ENCODE measurements at regions not wholly inside any gene's neighbourhood (a gene's known extent, or its start where the extent isn't known, plus 50 kb on each side); places are given as distances from the start of the nearest gene placed in this dataset.

GRCh38 chr3:38966811-38967692 lies 84.7 kb downstream of the SCN11A start:
- Histone ChIP-seq H3K4me3 (ENCODE audit: extremely low read depth in 1 of 4, insufficient read depth in 2 of 4, low read depth in 3 of 4, low read length in 4 of 4) (no peak overlapping the region), H4K5ac (ENCODE audit: insufficient read length, low read depth, low read length) (no peak overlapping the region), H3K9ac (replicated peaks in 1 of 4; ENCODE audit: extremely low read depth in 1 of 4, low read depth in 3 of 4, low read length in 3 of 4) (no peak overlapping the region), H4K20me1 (replicated peaks in 1 of 2; ENCODE audit: control insufficient read depth in 1 of 2, insufficient read depth in 2 of 2, low read length in 2 of 2) (no peaks in the 10 kb centered on the region), H3K4me2 (ENCODE audit: insufficient read depth in 1 of 2, low read depth in 2 of 2, low read length in 2 of 2) (no peak overlapping the region), H3K23me2 (ENCODE audit: low read depth, low read length) (no peaks in the 10 kb centered on the region), H4K8ac (ENCODE audit: extremely low read depth, insufficient read depth, low read length) (no peak overlapping the region), H3K14ac (ENCODE audit: insufficient read length) (no peak overlapping the region), H3K56ac (replicated peaks; ENCODE audit: insufficient read length, low read depth, low read length) (no peak overlapping the region), H3K4me1 (replicated peaks in 1 of 4; ENCODE audit: control insufficient read depth in 3 of 4, insufficient read depth in 4 of 4, low read length in 3 of 4) (peaks cover 0 to 5% (median 1%) of the 10 kb centered on the region in 4 experiments; a peak in 3 of 7 replicates), H2AK5ac (ENCODE audit: low read depth, low read length) (no peak overlapping the region), H2AFZ (ENCODE audit: low read length) (no peak overlapping the region), H3K18ac (ENCODE audit: extremely low read depth, low read length) (no peak overlapping the region), H3K23ac (ENCODE audit: insufficient read length) (no peak overlapping the region), H3K4ac (replicated peaks; ENCODE audit: insufficient read length, low read depth, low read length) (no peak overlapping the region), H2BK5ac (ENCODE audit: low read depth, low read length) (no peak overlapping the region), H3K27me3 (replicated peaks in 1 of 4; ENCODE audit: control insufficient read depth in 3 of 4, extremely low read depth in 1 of 4, insufficient read depth in 3 of 4, low read length in 3 of 4) (peaks cover 0 to 2% (median 0%) of the 10 kb centered on the region in 4 experiments; a peak in 1 of 7 replicates), H3K36me3 (ENCODE audit: control insufficient read depth in 2 of 4, insufficient read depth in 4 of 4, low read length in 3 of 4) (no peaks in the 10 kb centered on the region), H2BK120ac (replicated peaks; ENCODE audit: low read depth, low read length) (no peak overlapping the region), H3K9me3 (ENCODE audit: insufficient read depth in 2 of 2, low read depth in 1 of 2, low read length in 1 of 2) (no peaks in the 10 kb centered on the region), H2BK12ac (ENCODE audit: low read depth, low read length) (no peak overlapping the region), H3K27ac (ENCODE audit: low read depth, low read length) (no peak overlapping the region), H2BK15ac (ENCODE audit: low read length) (no peak overlapping the region), H3K79me1 (ENCODE audit: low read depth, low read length) (no peaks in the 10 kb centered on the region), H2BK20ac (ENCODE audit: low read length) (no peak overlapping the region), H4K91ac (replicated peaks; ENCODE audit: insufficient read length, low read length) (no peak overlapping the region), H3K79me2 (ENCODE audit: control insufficient read depth in 1 of 2, insufficient read depth in 2 of 2, low read length in 2 of 2) (no peaks in the 10 kb centered on the region)
- DNase-seq (ENCODE audit: low read depth in 1 of 2, low spot score in 2 of 2), result no peak
- FAIRE-seq, result no peak
- WGBS, 2 experiments (ENCODE audit: extremely low coverage in 1 of 2, insufficient coverage in 1 of 2, insufficient read length in 1 of 2, insufficient replicate concordance in 2 of 2, low coverage in 1 of 2, low lambda C conversion rate in 2 of 2, missing lambda C conversion rate in 1 of 2), result 90% methylated on average over 4 of the region's 4 CpGs; no CpG with 5 or more reads in 1 of the 2 experiments
- ChIA-PET POLR2A (ENCODE audit: partially characterized antibody) (interaction anchor here (0.9 kb wide), 1 partner anchor 23 kb away, joined by 3 read pairs; no protein-coding TSS in a partner anchor), CTCF (ENCODE audit: partially characterized antibody) (interaction anchor here (0.8 to 1.3 kb wide), 6 partner anchors 10 to 63 kb away, joined by 3 to 5 read pairs (median 3); no protein-coding TSS in a partner anchor)
- TF ChIP-seq BACH1 (IDR thresholded peaks at IDR 0.05; ENCODE audit: low read length), result no peak
- no peak for TF ChIP-seq SUZ12 (IDR thresholded peaks at IDR 0.05; ENCODE audit: low read length)
- no peak for TF ChIP-seq HDAC6 (IDR thresholded peaks at IDR 0.05; ENCODE audit: low read depth, low read length)
- TF ChIP-seq SP1 (IDR thresholded peaks at IDR 0.05; ENCODE audit: low read depth, low read length), result no peak
- no peak for TF ChIP-seq JUN (IDR thresholded peaks at IDR 0.05; ENCODE audit: low read depth, low read length)
- TF ChIP-seq RAD21 (IDR thresholded peaks at IDR 0.05 in 1 of 2, conservative IDR thresholded peaks at IDR 0.05 in 1 of 2; ENCODE audit: low read depth in 2 of 2, low read length in 2 of 2), result no peak
- no peak for TF ChIP-seq TCF12 (IDR thresholded peaks at IDR 0.05; ENCODE audit: low read depth, low read length)
- no peak for TF ChIP-seq GABPA (IDR thresholded peaks at IDR 0.05; ENCODE audit: borderline replicate concordance, insufficient read depth, low read length)
- TF ChIP-seq TEAD4 (IDR thresholded peaks at IDR 0.05; ENCODE audit: low read depth, low read length), result no peak
- no peak for TF ChIP-seq BCL11A (IDR thresholded peaks at IDR 0.05; ENCODE audit: low read depth in 2 of 2, low read length in 2 of 2)
- no peak for TF ChIP-seq POLR2A (IDR thresholded peaks at IDR 0.05; ENCODE audit: control extremely low read depth in 1 of 2, low read depth in 2 of 2, low read length in 2 of 2)
- TF ChIP-seq YY1 (IDR thresholded peaks at IDR 0.05; ENCODE audit: low read depth, low read length), result no peak

All from H1 (cell line).